D721Med (cell line): ENCODE measurements at regions not wholly inside any gene's neighbourhood (a gene's known extent, or its start where the extent isn't known, plus 50 kb on each side); places are given as distances from the start of the nearest gene placed in this dataset.

Source experiments
- DNase-seq: peaks from one replicate; pipeline ENCODE4 v3.0.0; 2011; ENCODE audit warnings: low spot score; ENCODE audit not compliant: insufficient read length
- FAIRE-seq: peaks from 2 replicates; lab custom pipeline; 2011; peaks lifted over from hg19 to GRCh38; lab: Jason Lieb, UNC
- CTCF ChIP-seq: IDR thresholded peaks from 2 replicates; pipeline ENCODE4 v1.5.1; 2012; ENCODE audit warnings: mild to moderate bottlenecking, control low read depth; ENCODE audit not compliant: insufficient read depth; ENCODE audit errors: missing control alignments

DNA sequence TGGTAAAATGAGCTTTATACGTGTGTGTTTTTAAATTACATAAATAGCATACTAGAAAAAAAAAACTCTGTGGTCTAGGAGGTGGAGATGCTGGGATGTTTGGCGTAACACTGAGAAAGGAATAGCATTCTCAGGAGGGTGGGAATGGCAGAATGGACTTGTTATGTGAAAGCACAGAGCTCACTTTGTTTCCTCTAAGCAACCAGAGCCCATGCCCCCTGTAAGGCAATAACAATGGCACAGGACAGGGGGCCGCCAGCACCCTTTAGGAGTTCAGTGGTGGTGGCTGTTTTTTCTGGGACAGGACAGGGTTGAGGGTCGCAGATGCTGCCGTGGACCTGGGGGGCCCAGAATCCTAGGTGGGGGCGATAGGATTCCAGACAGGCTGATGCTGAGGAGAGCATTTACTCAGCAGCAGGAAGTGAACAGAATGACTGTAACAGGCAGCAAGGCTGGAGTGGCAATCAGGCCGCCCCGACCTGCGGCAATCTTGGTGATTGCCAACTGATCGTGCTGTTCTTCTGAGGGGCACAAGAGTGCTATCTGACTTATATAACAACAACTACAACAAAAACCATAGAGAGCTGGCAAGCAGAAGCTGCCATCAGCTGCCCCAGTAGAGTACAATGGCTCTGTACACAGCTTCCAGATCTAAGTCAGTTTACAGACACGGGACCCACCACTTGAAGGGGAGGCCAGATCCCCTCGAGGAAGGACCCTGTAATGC is 160.4 kb downstream of the UACA start:
- no peak for TF ChIP-seq CTCF
- DNase-seq (no peak), FAIRE-seq (no peak)

DNA sequence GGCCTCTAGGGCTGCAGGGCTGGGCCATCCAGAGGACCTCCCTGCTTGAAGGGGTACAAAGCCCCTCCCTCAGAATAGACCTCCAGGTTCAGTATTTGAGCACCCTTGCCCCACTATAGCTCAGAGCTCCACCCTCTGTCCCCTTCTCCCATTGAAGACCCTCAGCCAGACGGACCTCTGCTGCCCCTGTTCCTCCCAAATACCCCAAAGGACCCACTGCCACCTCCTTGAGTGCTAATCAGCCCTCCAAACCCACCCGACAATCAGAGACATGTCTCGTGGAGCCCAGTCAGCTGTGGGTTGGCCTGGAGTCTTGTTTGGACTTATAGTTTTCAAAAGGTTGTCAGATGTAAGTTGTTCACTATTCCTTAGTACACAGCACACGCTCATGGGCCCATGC is 161.1 kb downstream of the UACA start:
- FAIRE-seq (no peak), DNase-seq (no peak)
- TF ChIP-seq CTCF = no peak

DNA sequence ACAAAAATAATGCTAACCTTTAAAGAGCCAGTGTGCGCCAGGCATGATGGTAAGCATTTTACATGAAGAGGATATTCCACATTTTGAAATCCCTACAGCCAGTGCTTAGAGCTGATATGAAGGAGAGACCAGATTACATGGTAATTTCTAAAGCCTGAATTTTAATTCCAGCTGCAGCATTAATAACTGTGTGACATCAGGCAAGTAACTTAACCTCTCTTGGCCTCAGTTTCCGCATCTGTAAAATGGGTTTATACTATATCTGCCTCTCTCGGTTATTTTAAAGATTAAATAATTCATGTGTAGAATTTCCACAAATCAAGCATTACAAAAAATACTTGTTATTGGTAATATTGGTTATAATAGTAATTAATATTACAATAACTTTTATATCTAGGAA is 165.4 kb downstream of the UACA start:
- no peak for TF ChIP-seq CTCF
- DNase-seq = no peak
- no peak for FAIRE-seq

- DNase-seq (no peak), FAIRE-seq (no peak)
- no peak for TF ChIP-seq CTCF
Measured at GRCh38 chr15:70597056-70597603, 166.2 kb downstream of the UACA start.

DNA sequence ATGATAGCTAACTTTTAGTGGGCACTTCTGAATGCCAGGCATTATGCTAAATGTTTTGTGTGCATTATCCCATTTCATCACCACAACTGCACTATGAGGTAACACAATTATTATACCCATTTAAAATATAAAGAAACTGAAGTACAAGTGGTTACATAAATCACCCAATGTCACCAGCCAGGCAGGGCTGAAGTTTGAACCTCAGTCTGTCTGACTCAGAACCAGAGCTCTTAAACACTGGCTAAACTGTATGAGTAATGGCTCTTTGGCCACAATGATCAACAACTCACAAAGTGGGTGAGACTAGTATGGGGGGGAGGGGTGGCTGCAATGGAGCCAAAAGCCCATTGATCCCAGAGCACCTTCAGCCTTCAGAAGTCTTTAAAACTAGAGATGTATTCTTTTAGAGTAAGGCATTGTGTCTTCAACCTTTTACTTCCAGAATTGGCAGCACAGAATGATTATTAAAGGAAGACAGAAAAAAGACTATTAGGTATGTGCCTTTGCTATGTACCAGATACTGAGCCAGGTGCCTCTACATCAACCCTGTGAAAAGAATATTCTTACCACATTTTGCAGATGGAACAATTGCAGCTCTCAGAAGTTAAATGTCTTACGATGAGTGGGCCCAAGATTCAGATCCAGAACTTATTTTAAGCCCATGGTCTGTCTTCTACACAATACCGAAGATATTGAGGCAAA is 166.9 kb downstream of the UACA start:
- FAIRE-seq = no peak
- DNase-seq = no peak
- TF ChIP-seq CTCF = no peak

DNA sequence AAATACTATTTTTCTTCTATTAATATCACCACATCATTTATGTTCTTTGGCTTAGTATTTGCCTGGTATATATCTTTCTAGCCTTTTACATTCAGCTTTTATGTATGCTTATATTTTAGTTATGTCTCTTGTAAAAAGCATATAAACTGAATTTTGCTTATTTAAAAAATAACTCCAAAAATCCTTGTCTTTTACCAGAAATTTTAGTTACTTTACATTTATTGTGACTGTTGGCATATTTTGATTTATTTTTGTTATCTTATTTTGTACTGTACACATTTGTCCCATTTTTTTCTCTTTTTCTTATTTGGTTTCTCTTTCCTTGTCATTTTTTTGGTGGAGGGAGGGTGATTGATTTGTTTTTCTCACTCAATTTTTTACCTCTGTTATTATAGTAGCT is 169.6 kb downstream of the UACA start:
- no peak for TF ChIP-seq CTCF
- FAIRE-seq (no peak), DNase-seq (no peak)

GRCh38 chr15:70589728-70590127 is 173.6 kb downstream of the UACA start:
- no peak for DNase-seq
- TF ChIP-seq CTCF = no peak
- FAIRE-seq = no peak
